K562 (cell line): ENCODE measurements at regions not wholly inside any gene's neighbourhood (a gene's known extent, or its start where the extent isn't known, plus 50 kb on each side); places are given as distances from the start of the nearest gene placed in this dataset.

Source experiments
- ATAC-seq: fragments of 200-7000 bp; cut with Tn5 transposase; 3 replicates; pipeline ENCODE4 v1.9.1; 2020; ENCODE audit warnings: moderate library complexity
- BruUV-seq: library from RNA; stranded (reverse); fragments of 400-500 nt; replicated peaks from 2 replicates; lab custom pipeline; 2021; lab: Mats Ljungman, UMichigan
- CTCF ChIA-PET: fragments of 300-600 bp; formaldehyde crosslinking; extraction: SDS; loops from one replicate; lab custom pipeline; 2021; ENCODE audit warnings: low intra/inter-chr PET ratio; lab: Yijun Ruan, JAX
- POLR2A ChIA-PET: fragments of 300-600, 350-650 bp; sonication (Branson Sonifier 250); formaldehyde crosslinking; extraction: SDS; loops from one replicate; lab custom pipeline; 2021; ENCODE audit warnings: antibody characterized with exemption, inconsistent platforms; lab: Yijun Ruan, JAX
- DNase-seq, 4 experiments: peaks; one replicate each; pipeline versions ENCODE4 v3.0.0 to v3.0.0-alpha.2; 2011 to 2018; ENCODE audit warnings: low spot score in 3 of 4, mixed read lengths in 3 of 4; ENCODE audit errors: extremely low read depth in 1 of 4
- FAIRE-seq: peaks from 2 replicates; lab custom pipeline; 2011; peaks lifted over from hg19 to GRCh38; lab: Jason Lieb, UNC
- H2AFZ ChIP-seq: 2 replicates; pipeline ENCODE4 v1.6.0; 2011; ENCODE audit warnings: low read depth, low read length, control low read depth, inconsistent platforms
- H3K27ac ChIP-seq: fragments of 200-600 bp; 3 replicates; pipeline ENCODE4 v1.8.0; 2011; ENCODE audit warnings: low read depth, mild to moderate bottlenecking, control low read depth, inconsistent platforms, low read length, moderate library complexity, mixed read lengths; ENCODE audit errors: extremely low read depth
- H3K27me3 ChIP-seq, 2 experiments: fragments of 300-600 bp in 1 of 2; 2 replicates in 1 of 2; 3 replicates in 1 of 2; pipeline versions ENCODE4 v1.6.0 to v1.8.0; 2011; ENCODE audit warnings: inconsistent platforms in 2 of 2, low read length in 2 of 2, mild to moderate bottlenecking in 1 of 2, mixed read lengths in 1 of 2, moderate library complexity in 1 of 2; ENCODE audit not compliant: control insufficient read depth in 2 of 2, insufficient read depth in 2 of 2
- H3K36me3 ChIP-seq: fragments of 300-600 bp; 3 replicates; pipeline ENCODE4 v1.8.0; 2011; ENCODE audit warnings: mild to moderate bottlenecking, low read length, inconsistent platforms; ENCODE audit not compliant: control insufficient read depth, insufficient read depth
- H3K4me1 ChIP-seq, 2 experiments: fragments of 200-600 bp in 1 of 2; replicated peaks in 1 of 2; 2 replicates in 1 of 2; 3 replicates in 1 of 2; pipeline versions ENCODE4 v1.5.1 to v1.8.0; 2011; ENCODE audit warnings: inconsistent platforms in 2 of 2, low read length in 2 of 2, mild to moderate bottlenecking in 1 of 2, mixed read lengths in 1 of 2, moderate library complexity in 1 of 2; ENCODE audit not compliant: control insufficient read depth in 2 of 2, insufficient read depth in 2 of 2
- H3K4me2 ChIP-seq: 2 replicates; pipeline ENCODE4 v1.6.1; 2011; ENCODE audit warnings: low read length, control low read depth, inconsistent platforms, mixed read lengths; ENCODE audit not compliant: insufficient read depth
- H3K4me3 ChIP-seq: fragments of 200-600 bp; sonication (generic), shearing (Covaris generic); 2 replicates; pipeline ENCODE4 v1.5.1; 2016; ENCODE audit warnings: control low read depth, inconsistent platforms
- H3K79me2 ChIP-seq: fragments of 200-600 bp; 3 replicates; pipeline ENCODE4 v1.8.0; 2011; ENCODE audit warnings: low read length, inconsistent platforms; ENCODE audit not compliant: control insufficient read depth, insufficient read depth
- H3K9ac ChIP-seq, 2 experiments: 2 replicates each; pipeline versions ENCODE4 v1.6.0 to v1.6.1; 2011; ENCODE audit warnings: low read depth in 2 of 2, low read length in 2 of 2, control low read depth in 1 of 2, inconsistent platforms in 1 of 2, mild to moderate bottlenecking in 1 of 2, mixed read lengths in 1 of 2; ENCODE audit not compliant: insufficient read depth in 1 of 2
- H3K9me1 ChIP-seq: one replicate; pipeline ENCODE4 v1.6.0; 2011; ENCODE audit warnings: inconsistent platforms, mild to moderate bottlenecking, low read length, moderate library complexity; ENCODE audit not compliant: control insufficient read depth, insufficient read depth
- H3K9me3 ChIP-seq: replicated peaks from 2 replicates; pipeline ENCODE4 v1.5.1; 2011; ENCODE audit warnings: low read depth, low read length, inconsistent platforms; ENCODE audit not compliant: control insufficient read depth, insufficient read depth
- H4K20me1 ChIP-seq: replicated peaks from 2 replicates; pipeline ENCODE4 v1.6.1; 2011; ENCODE audit warnings: low read length, inconsistent platforms, mixed read lengths; ENCODE audit not compliant: control insufficient read depth, insufficient read depth
- ARNT ChIP-seq, 2 experiments: fragments of 450-650 bp; IDR thresholded peaks; 2 replicates each; pipeline ENCODE4 v1.6.1; 2016; ENCODE audit warnings: mild to moderate bottlenecking in 1 of 2
- CREBBP ChIP-seq: IDR thresholded peaks from one replicate; pipeline ENCODE4 v1.6.1; 2012; ENCODE audit warnings: low read depth, mild to moderate bottlenecking, control low read depth, inconsistent platforms, low read length
- FOXK1 ChIP-seq: sonication (generic); formaldehyde crosslinking; IDR thresholded peaks from 2 replicates; pipeline ENCODE4 v1.8.0; 2022; ENCODE audit warnings: missing genetic modification reagents, mild to moderate bottlenecking, borderline replicate concordance
- MITF ChIP-seq: IDR thresholded peaks from 2 replicates; pipeline ENCODE4 v1.6.1; 2014; ENCODE audit warnings: antibody characterized with exemption
- NBN ChIP-seq: fragments of 450-650 bp; IDR thresholded peaks from 2 replicates; pipeline ENCODE4 v1.6.1; 2016; ENCODE audit warnings: low read depth, mild to moderate bottlenecking
- NEUROD1 ChIP-seq: fragments of 150-350 bp; IDR thresholded peaks from 2 replicates; pipeline ENCODE4 v1.6.1; 2014; ENCODE audit warnings: borderline replicate concordance, low read length, low read depth; ENCODE audit not compliant: partially characterized antibody
- NFATC3 ChIP-seq: fragments of 450-650 bp; IDR thresholded peaks from 2 replicates; pipeline ENCODE4 v1.6.1; 2017; ENCODE audit warnings: mild to moderate bottlenecking
- NR2F6 ChIP-seq: fragments of 450-650 bp; formaldehyde crosslinking; IDR thresholded peaks from 2 replicates; pipeline ENCODE4 v1.4.0; 2020; ENCODE audit warnings: mild to moderate bottlenecking
- PHB2 ChIP-seq: fragments of 450-650 bp; IDR thresholded peaks from 2 replicates; pipeline ENCODE4 v1.6.1; 2017; ENCODE audit warnings: low read depth
- PHF21A ChIP-seq: fragments of 450-650 bp; IDR thresholded peaks from 2 replicates; pipeline ENCODE4 v1.6.1; 2017; ENCODE audit warnings: low read depth, borderline replicate concordance
- RNF2 ChIP-seq: sonication (generic); IDR thresholded peaks from 2 replicates; pipeline ENCODE4 v1.6.1; 2016
- STAT5A ChIP-seq: IDR thresholded peaks from 2 replicates; pipeline ENCODE4 v1.6.1; 2012; ENCODE audit warnings: low read length, inconsistent platforms, borderline replicate concordance
- STAT5B ChIP-seq: fragments of 250-450 bp; sonication (Bioruptor Pico); IDR thresholded peaks from 2 replicates; pipeline ENCODE4 v1.8.0; 2021; ENCODE audit warnings: mild to moderate bottlenecking, inconsistent platforms
- TAF9B ChIP-seq: fragments of 450-650 bp; IDR thresholded peaks from 2 replicates; pipeline ENCODE4 v1.6.1; 2018; ENCODE audit warnings: mild to moderate bottlenecking; ENCODE audit not compliant: partially characterized antibody
- ZNF408 ChIP-seq: fragments of 250-450 bp; sonication (Bioruptor Pico); IDR thresholded peaks from 2 replicates; pipeline ENCODE4 v1.4.0; 2020; ENCODE audit warnings: low read depth, mild to moderate bottlenecking, moderate library complexity
- WGBS: fragments of 100-300 bp; shearing (Covaris generic); methylation state at CpG from one replicate; pipeline ENCODE4 v1.1.6; 2016; ENCODE audit warnings: low coverage, mixed read lengths; ENCODE audit not compliant: insufficient coverage; ENCODE audit errors: missing lambda C conversion rate; 5-methylcytosine and 5-hydroxymethylcytosine counted together
- in situ Hi-C: fragments of 300-500 bp; cut with MboI; formaldehyde crosslinking; loops from 4 replicates; pipeline ENCODE4 v1.15.0; 2018; ENCODE audit warnings: inconsistent platforms, mixed read lengths
- intact Hi-C: fragments of 100-400 bp; cut with micrococcal nuclease; formaldehyde crosslinking; loops from 2 replicates; pipeline ENCODE4 v1.14.2; 2022

- no peak overlapping the region for H3K4me2 ChIP-seq
- FAIRE-seq: no peak
- ChIA-PET CTCF (no interaction called here), POLR2A (no interaction called here)
- no peak for DNase-seq
- no peaks in the 10 kb centered on the region for H3K9me3 ChIP-seq
- no peaks in the 10 kb centered on the region for H4K20me1 ChIP-seq
- no peak overlapping the region for H3K9ac ChIP-seq
- in situ Hi-C loops (no loop called here), intact Hi-C loops (no loop called here)
- H2AFZ ChIP-seq: no peak overlapping the region
- 0% methylated on average over 2 of the region's 2 CpGs for WGBS
- H3K9me1 ChIP-seq: no peaks in the 10 kb centered on the region
- TF ChIP-seq NFATC3 (no peak), TAF9B (no peak), NR2F6 (CRISPR knock-in tag) (no peak), NEUROD1 (no peak), ARNT (IDR thresholded peaks at IDR 0.05) (no peak), PHB2 (no peak), STAT5A (no peak), MITF (no peak), FOXK1 (CRISPR knock-in tag) (no peak), STAT5B (CRISPR knock-in tag) (no peak), NBN (no peak), PHF21A (no peak), ZNF408 (CRISPR knock-in tag) (no peak), RNF2 (no peak), CREBBP (no peak)
- H3K4me3 ChIP-seq: no peak overlapping the region
- no peaks in the 10 kb centered on the region for H3K4me1 ChIP-seq
- peaks cover 0 to 3% of the 10 kb centered on the region in 2 experiments; a peak in 3 of 5 replicates for H3K27me3 ChIP-seq
- ATAC-seq: no peak
- H3K36me3 ChIP-seq: no peaks in the 10 kb centered on the region
- no peak overlapping the region for H3K27ac ChIP-seq
- no TSS peak for BruUV-seq
- H3K79me2 ChIP-seq: no peaks in the 10 kb centered on the region
Measured at GRCh38 chr13:73140801-73141200, 82.0 kb downstream of the KLF5 start.
